GM18505 (cell line): ENCODE measurements at regions not wholly inside any gene's neighbourhood (a gene's known extent, or its start where the extent isn't known, plus 50 kb on each side); places are given as distances from the start of the nearest gene placed in this dataset.

Experiments
- ATAC-seq: cut with Tn5 transposase; IDR thresholded peaks from one replicate; pipeline ENCODE4 v1.9.1; 2021; ENCODE audit not compliant: unreplicated experiment
- POLR2A ChIP-seq: IDR thresholded peaks from 4 replicates; pipeline ENCODE4 v1.6.1; 2011; ENCODE audit warnings: borderline replicate concordance; ENCODE audit not compliant: insufficient read depth, insufficient read length; ENCODE audit errors: extremely low read depth

DNA sequence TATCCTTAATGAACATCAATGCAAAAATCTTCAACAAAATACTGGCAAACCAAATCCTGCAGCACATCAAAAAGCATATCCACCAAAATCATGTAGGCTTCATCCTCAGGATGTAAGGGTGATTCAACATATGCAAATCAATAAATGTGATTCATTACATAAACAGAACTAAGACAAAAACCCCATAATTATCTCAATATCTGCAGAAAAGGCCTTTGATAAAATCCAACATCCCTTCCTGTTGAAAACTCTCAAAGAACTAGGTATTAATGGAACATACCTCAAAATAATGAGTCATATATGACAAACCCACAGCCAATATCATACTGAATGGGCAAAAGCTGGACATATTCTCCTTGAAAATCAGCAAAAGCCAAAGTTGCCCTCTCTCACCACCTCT is 54.6 kb upstream of the DEPDC1 start:
- no peak for ATAC-seq
- no peak for TF ChIP-seq POLR2A

DNA sequence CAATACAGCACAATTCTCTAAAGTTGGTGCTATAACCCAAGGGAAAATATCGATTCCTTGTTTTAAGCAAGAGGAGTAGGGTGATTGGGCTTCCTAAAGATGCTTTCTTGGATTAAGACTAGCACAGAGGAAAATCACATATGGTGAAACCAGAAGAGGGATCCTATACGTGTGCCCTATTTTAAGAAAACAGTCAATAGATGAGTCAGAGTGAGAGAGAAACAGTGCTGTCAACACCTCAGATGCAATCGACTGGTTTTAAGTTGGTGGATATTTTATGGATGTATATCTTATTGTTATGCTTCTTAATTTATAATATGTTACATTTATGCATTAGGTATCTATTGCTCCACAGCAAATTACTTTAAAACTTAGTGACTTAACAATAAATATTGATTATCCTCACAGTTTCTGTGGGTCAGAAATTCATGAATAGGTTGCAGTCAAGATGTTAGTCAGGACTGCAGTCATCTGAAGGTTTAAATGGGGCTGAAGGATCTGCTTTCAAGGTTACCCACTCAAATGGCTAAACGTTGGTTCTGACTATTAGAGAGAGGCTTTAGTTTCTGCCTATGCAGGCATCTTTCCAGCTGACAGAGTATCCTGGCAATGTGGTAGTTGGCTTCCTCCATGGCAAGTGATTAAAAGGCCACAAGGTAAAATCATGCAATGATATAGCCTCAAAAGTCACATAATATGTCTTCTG is 61.6 kb upstream of the DEPDC1 start:
- no peak for TF ChIP-seq POLR2A
- ATAC-seq: peak; percentile 73

DNA sequence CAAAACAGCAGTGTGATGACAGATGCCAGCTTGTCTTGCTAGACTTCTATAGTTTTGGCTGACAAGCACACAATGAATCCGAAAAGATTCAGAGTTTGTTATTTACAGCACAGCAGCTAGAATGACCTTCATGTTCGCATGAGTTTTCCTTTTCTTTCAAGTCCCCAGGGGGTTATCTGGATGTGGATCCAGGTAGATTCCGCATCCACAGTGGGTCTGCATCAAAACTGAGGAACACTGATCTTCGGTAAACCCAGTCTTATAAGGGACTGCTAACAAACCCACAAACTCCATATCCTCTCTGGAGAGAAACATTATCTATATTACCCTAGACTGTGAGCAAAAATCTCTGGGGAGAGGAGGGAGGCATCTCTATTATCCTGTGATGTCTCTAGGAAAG is 69.0 kb upstream of the DEPDC1 start:
- no peak for ATAC-seq
- no peak for TF ChIP-seq POLR2A

DNA sequence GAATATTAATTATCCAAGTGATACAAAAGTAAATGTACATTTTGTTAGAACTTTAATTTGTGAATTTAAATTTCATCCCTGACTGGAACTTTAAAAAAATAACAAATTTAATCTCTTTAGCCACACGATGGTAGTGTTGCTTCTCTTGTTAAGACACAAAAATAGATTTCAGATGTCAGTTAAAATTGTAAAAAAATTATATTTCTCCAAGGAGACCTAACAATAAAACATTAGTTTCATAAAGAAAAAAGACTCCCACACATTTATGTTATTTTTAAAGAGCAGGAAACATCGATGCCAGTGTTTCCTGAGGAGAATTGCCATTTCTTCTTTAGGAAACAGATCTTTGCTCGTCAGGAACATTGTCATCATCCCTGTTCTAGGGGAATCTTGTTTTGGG is 74.0 kb upstream of the DEPDC1 start:
- TF ChIP-seq POLR2A: no peak

DNA sequence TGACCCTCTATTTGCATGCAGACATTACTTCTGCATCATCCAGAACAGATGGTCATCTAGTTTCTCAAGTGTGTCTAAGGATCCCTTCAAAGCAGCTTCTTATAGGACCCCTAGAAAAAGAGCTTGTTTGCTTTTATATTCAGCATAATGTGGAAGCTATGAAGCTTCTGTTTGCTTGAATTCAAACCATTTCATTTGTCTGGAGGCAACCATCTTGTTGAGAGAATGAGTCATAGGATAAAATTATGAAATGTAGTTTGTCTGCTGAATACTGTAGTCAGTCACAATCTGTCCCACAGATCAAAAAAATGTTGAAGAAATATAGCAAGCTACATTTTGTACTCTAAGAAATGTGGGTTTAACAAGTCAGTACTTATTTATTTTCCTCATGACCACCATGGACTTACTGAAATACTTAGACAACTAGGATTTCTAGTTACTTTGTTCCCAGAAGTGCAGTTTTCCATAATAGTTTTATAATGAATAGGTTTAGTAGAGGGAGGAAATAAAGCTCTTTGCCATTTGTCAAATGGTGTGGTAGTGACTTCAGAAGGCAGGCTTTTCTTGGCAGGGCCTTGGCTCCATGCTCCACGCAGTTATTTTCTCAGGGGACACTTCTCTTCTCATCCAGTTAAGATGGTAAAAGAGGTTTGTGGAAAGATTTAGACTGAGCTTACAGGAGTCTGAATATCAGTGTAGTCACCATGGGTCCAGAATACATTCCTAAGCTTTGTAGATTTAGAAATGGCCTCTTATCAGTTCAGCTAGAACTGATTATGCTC is 74.8 kb upstream of the DEPDC1 start:
- TF ChIP-seq POLR2A: no peak
- ATAC-seq: no peak

More for the DNA sequence above, 74.0 kb upstream of the DEPDC1 start:
- ATAC-seq: no peak

DNA sequence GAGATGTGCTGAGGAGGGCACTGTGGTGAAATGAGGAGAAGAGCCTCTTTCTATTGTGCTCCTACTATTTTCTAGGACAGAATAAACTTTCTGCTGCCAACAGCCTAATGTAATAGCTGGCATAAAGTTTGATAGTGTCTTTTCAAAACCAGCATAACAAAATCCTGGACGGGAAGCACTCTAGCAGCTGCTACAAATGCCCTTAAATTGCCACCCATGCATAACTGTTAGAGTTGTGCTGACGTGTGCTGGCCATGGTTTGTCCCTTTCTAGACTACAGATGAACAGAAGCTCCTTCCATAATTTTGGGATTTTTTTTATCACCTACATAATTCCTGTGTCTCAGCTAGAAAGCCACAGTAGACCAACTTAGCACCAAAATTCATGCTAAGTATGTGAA is 88.5 kb upstream of the DEPDC1 start:
- ATAC-seq: no peak
- TF ChIP-seq POLR2A: no peak

DNA sequence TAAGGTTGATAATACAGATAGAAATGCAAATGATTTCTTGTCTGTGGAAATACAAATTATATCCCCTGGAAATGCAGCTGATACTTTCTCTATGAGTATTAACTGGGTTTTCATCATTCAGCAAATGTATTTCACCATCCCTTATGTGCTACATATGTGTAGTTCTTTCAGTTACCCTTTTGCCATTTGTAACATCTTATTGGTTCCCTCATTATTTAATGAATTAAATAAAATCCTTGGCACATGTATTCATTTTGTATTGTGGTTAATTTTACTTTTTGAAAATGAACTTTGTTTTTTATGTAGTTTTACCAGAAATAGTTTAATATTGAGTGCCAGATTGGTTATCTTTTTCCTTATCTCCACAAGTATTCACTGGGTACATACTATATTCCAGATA is 89.9 kb upstream of the DEPDC1 start:
- no peak for ATAC-seq
- TF ChIP-seq POLR2A: no peak

DNA sequence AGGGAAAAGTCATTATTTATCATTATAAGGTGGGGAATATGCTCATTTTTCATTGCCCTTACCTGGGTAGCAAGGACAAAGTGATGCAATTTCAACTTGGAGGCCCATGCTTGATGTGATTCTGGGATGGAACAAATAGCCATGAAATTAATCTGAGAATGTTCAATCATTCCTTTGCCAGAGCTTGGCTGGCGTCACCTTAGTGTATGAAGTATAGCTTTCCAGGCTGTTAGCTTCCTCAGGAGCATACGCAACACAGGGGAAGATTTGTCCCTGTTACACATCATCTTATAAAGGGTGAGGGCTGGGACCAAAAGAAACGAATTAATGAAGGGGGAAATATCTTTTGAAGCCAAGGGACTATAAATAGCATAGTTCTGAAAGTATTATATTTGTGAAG is 91.4 kb upstream of the DEPDC1 start:
- TF ChIP-seq POLR2A: no peak
- no peak for ATAC-seq

DNA sequence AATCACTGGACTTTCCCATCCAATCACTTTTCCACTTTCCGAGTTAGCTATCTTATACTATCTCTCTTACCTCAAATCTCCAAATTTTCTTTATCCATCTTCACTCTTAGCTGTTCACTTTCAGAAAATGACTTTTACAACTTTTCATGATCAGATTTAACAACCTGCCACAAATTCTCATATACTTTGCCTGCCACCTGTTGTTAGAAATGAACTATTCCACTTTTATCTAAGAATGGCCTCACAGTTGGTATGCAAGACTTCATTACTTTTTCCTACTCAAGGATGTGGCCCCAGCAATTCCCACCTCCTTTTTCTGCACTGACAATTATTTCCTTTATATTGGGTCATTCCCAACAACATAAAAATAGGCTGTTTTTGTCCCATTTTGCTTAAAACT is 93.6 kb upstream of the DEPDC1 start:
- no peak for TF ChIP-seq POLR2A
- ATAC-seq: no peak

DNA sequence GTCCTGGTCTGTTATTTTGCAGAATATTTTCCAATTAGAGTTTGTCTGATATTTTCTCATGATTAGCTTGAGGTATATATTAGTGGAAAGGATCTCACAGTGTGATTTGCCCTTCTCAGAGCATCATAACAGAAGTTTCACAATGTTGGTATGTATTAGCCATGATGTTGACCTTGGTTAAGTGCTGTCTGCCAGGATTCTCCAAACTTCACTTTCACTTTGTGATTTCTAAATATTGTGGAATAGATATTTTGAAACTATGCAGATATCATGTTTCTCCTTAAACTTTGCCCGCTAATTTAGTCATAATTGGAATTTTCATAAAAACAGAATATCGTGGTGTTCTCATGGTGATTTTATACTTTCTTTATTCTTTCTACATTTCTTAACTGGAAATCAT is 98.0 kb upstream of the DEPDC1 start:
- no peak for TF ChIP-seq POLR2A
- ATAC-seq: no peak

DNA sequence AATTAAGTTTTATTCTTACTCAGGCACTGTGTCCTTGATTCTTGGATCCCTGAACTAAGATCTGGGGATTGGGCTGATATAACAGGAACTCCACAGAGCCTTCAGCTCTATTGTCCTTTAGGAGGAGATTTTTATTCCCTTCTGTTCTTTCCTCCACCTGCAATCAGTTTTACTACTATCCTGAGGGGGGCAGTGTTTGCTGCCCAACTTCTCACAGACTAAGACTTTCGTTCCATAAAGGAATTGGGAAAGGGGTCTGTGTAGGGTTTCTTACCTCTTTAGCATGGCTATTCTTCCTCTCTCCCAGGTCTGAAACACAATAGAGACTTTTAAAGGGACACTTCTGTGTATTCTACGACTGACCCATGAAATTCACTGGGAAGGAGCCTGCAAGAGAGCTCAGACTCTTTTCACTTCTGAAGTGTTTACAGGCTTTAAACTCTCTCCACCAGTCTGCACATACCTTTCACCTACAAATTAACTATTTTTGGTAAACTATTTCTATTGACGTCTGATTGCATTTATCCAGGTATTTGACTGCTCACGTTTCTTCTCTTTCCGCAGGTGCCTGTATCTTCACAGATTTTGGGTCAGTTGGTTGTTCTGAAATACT is 103.3 kb upstream of the DEPDC1 start:
- no peak for TF ChIP-seq POLR2A
- ATAC-seq: no peak

DNA sequence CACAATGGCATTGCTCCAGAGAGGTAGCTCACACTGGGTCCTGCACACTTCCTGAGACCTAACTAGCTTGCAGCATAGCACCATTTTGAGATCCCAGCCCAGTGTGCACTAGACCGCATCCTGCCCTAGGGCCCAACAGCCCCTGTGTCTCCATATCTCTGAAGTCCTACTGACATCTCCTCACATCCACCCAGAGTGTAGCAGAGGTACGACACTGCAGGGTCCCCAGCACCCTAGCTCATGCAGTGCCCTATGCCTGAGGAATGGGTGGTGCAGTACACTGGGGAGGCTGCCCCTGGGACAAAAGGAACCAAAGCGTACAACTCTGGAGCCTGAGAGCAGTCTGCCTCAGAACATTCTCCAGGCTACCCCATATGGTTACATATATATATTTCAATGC is 111.4 kb upstream of the DEPDC1 start:
- no peak for TF ChIP-seq POLR2A
- no peak for ATAC-seq

DNA sequence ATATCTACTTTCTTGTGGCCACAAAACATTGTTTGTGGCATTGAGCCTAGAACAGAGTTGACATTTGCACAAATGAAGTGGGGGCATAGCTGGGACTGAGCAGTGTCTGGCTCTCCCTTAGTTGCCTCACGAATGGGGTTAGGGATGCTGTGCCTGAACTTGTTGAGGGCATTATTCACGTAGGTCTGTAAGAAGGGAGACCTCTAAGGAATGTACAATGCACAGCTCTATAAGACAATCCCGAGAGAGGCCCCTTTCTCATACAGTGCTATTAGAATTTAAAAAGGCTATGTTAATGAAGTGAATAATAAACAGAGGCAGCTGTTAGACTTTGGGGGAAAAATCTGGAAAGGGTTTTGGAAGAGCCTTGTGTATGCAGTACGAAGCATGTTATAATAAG is 118.4 kb upstream of the DEPDC1 start:
- no peak for TF ChIP-seq POLR2A
- ATAC-seq: no peak

DNA sequence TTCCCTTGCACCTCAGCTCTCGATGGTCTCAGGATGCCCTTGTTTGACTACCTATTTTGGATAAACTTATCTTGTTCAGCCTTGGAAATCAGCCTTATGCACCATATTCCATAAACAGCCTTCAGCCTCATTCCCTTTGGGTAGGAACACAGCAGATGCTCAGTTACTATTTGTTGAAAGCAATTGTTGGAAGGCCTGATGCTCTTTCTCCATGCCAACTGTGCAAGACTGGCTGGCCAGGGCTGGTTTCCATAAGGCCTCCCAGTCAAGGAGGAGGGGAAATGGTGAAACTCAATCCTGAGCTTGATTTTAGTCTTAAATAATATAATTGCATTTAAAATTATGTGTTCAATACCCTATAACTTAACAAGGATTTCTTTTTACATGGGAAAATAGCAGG is 121.1 kb upstream of the DEPDC1 start:
- no peak for ATAC-seq

More for the DNA sequence above, 121.1 kb upstream of the DEPDC1 start:
- no peak for TF ChIP-seq POLR2A
